K562 (cell line): ENCODE measurements at regions not wholly inside any gene's neighbourhood (a gene's known extent, or its start where the extent isn't known, plus 50 kb on each side); places are given as distances from the start of the nearest gene placed in this dataset.

Source experiments
- ARID3A ChIP-seq: IDR thresholded peaks from 2 replicates; pipeline ENCODE4 v1.6.1; 2012; ENCODE audit warnings: low read depth, low read length, improper control_type of control experiment, borderline replicate concordance
- ATF7 ChIP-seq: fragments of 450-650 bp; IDR thresholded peaks from 2 replicates; pipeline ENCODE4 v1.7.1; 2014; ENCODE audit warnings: mild to moderate bottlenecking, moderate library complexity
- BCL6 ChIP-seq: fragments of 250-450 bp; sonication (Bioruptor Pico); IDR thresholded peaks from 2 replicates; pipeline ENCODE4 v1.4.0; 2020
- CSDE1 ChIP-seq, 2 experiments: fragments of 450-650 bp; IDR thresholded peaks; 2 replicates each; pipeline ENCODE4 v1.6.1; 2016; ENCODE audit warnings: mild to moderate bottlenecking in 1 of 2
- HLTF ChIP-seq: fragments of 450-650 bp; IDR thresholded peaks from 2 replicates; pipeline ENCODE4 v1.6.1; 2016
- MAX ChIP-seq: sonication (generic); formaldehyde crosslinking; IDR thresholded peaks from 2 replicates; pipeline ENCODE4 v1.9.0; 2022; ENCODE audit warnings: mild to moderate bottlenecking, missing genetic modification reagents
- NCOR1 ChIP-seq: fragments of 450-650 bp; IDR thresholded peaks from 2 replicates; pipeline ENCODE4 v1.6.1; 2016; ENCODE audit warnings: mild to moderate bottlenecking, moderate library complexity
- NR2C2 ChIP-seq, 2 experiments: fragments of 200-800 bp in 1 of 2; sonication (Bioruptor generic) in 1 of 2; sonication (generic) in 1 of 2; formaldehyde crosslinking in 1 of 2; IDR thresholded peaks; 2 replicates each; pipeline versions ENCODE4 v1.6.1 to v1.8.0; 2016 to 2022; ENCODE audit warnings: mild to moderate bottlenecking in 1 of 2, missing compliant biosample characterization in 1 of 2, missing genetic modification characterization in 1 of 2, missing genetic modification reagents in 1 of 2
- SUPT5H ChIP-seq: fragments of 450-650 bp; IDR thresholded peaks from 2 replicates; pipeline ENCODE4 v1.6.1; 2016
- TCF7 ChIP-seq: sonication (generic); IDR thresholded peaks from 2 replicates; pipeline ENCODE4 v1.6.1; 2016; ENCODE audit warnings: antibody characterized with exemption, borderline replicate concordance
- TEAD4 ChIP-seq, 2 experiments: sonication (generic) in 1 of 2; formaldehyde crosslinking in 1 of 2; IDR thresholded peaks; 2 replicates each; pipeline versions ENCODE4 v1.6.1 to v1.8.0; 2012 to 2022; ENCODE audit warnings: borderline replicate concordance in 1 of 2, inconsistent platforms in 1 of 2, low read length in 1 of 2, mild to moderate bottlenecking in 1 of 2, missing genetic modification reagents in 1 of 2
- UBTF ChIP-seq, 2 experiments: IDR thresholded peaks; 2 replicates each; pipeline ENCODE4 v1.6.1; 2012; ENCODE audit warnings: improper control_type of control experiment in 2 of 2, low read depth in 2 of 2, low read length in 2 of 2, borderline replicate concordance in 1 of 2
- YY1 ChIP-seq, 3 experiments: IDR thresholded peaks; 2 replicates each; pipeline ENCODE4 v1.6.1; 2011; ENCODE audit warnings: low read length in 2 of 3, mild to moderate bottlenecking in 2 of 3, moderate library complexity in 2 of 3, borderline replicate concordance in 1 of 3, control low read depth in 1 of 3, low read depth in 1 of 3; ENCODE audit not compliant: insufficient read depth in 3 of 3, insufficient replicate concordance in 2 of 3, control insufficient read depth in 1 of 3, insufficient read length in 1 of 3; ENCODE audit errors: extremely low read depth in 1 of 3
- ZFX ChIP-seq: sonication (generic); formaldehyde crosslinking; IDR thresholded peaks from 2 replicates; pipeline ENCODE4 v1.8.0; 2022; ENCODE audit warnings: mild to moderate bottlenecking, missing genetic modification reagents, moderate library complexity
- ZKSCAN8 ChIP-seq: fragments of 200-800 bp; sonication (Bioruptor generic); IDR thresholded peaks from 2 replicates; pipeline ENCODE4 v1.6.1; 2016; ENCODE audit warnings: missing genetic modification characterization, missing compliant biosample characterization
- ZNF197 ChIP-seq: fragments of 200-800 bp; sonication (Bioruptor generic); IDR thresholded peaks from 2 replicates; pipeline ENCODE4 v1.6.1; 2016; ENCODE audit warnings: low read depth, missing genetic modification characterization, missing compliant biosample characterization
- ZNF274 ChIP-seq: IDR thresholded peaks from 2 replicates; pipeline ENCODE4 v1.6.1; 2011; ENCODE audit warnings: low read depth, mild to moderate bottlenecking, low read length, moderate library complexity, borderline replicate concordance
- ZNF395 ChIP-seq: fragments of 200-800 bp; sonication (Bioruptor generic); IDR thresholded peaks from 2 replicates; pipeline ENCODE4 v1.6.1; 2017; ENCODE audit warnings: missing genetic modification characterization, missing compliant biosample characterization
- ZNF589 ChIP-seq: fragments of 200-800 bp; sonication (Bioruptor generic); IDR thresholded peaks from 2 replicates; pipeline ENCODE4 v1.6.1; 2016; ENCODE audit warnings: low read depth, missing genetic modification characterization, missing compliant biosample characterization
- ZNF668 ChIP-seq: fragments of 250-450 bp; sonication (Bioruptor Pico); IDR thresholded peaks from 2 replicates; pipeline ENCODE4 v1.8.0; 2022; ENCODE audit warnings: mild to moderate bottlenecking, inconsistent platforms

GRCh38 chr5:126680191-126680817, 79.6 kb downstream of the PHAX start (continued):
- TF ChIP-seq NR2C2 (CRISPR knock-in tag; IDR thresholded peaks at IDR 0.05): no peak
- peak; percentile 20; the same call in 1 of the 2 replicates for TF ChIP-seq NR2C2 (tag; IDR thresholded peaks at IDR 0.05)
- 0 out of 4 replicates have a peak, but pooled peaks of 1 of the 2 experiments have one; percentile 14 for TF ChIP-seq CSDE1 (IDR thresholded peaks at IDR 0.05)
- TF ChIP-seq YY1 (IDR thresholded peaks at IDR 0.05; ENCODE audit: borderline replicate concordance in 1 of 3, control insufficient read depth in 1 of 3, extremely low read depth in 1 of 3, insufficient read depth in 3 of 3, insufficient read length in 1 of 3, insufficient replicate concordance in 2 of 3, low read depth in 1 of 3, low read length in 2 of 3): peak in 1 of 3 experiments; percentile 34
- TF ChIP-seq HLTF: no peak
- no peak for TF ChIP-seq ZNF589 (CRISPR knock-in tag)
- TF ChIP-seq TCF7: no peak; the same call in 1 of the 2 replicates
- peak; percentile 45; the same call in 1 of the 2 replicates for TF ChIP-seq ZKSCAN8
- TF ChIP-seq ATF7: peak; percentile 35; the same call in 1 of the 2 replicates
- no peak for TF ChIP-seq ZNF274
- TF ChIP-seq ZNF197: no peak
- TF ChIP-seq NCOR1: peak; percentile 25; the same call in 1 of the 2 replicates
- no peak for TF ChIP-seq MAX
- TF ChIP-seq ZNF668 (CRISPR knock-in tag): no peak
- 0 out of 2 replicates have a peak, but pooled peaks have one; percentile 48 for TF ChIP-seq ARID3A
- peak in 1 of 2 experiments; percentile 61; a peak in 1 of 4 replicates for TF ChIP-seq UBTF (IDR thresholded peaks at IDR 0.05; ENCODE audit: borderline replicate concordance in 1 of 2, low read depth in 2 of 2, low read length in 2 of 2)
- TF ChIP-seq BCL6 (CRISPR knock-in tag): no peak
- TF ChIP-seq ZFX (CRISPR knock-in tag): peak; percentile 10; the same call in 1 of the 2 replicates
- TF ChIP-seq ZNF395: no peak
- TF ChIP-seq SUPT5H: peak; percentile 66
- peak; percentile 53; the same call in 1 of the 2 replicates for TF ChIP-seq TEAD4 (IDR thresholded peaks at IDR 0.05; ENCODE audit: low read length)
- TF ChIP-seq TEAD4 (CRISPR knock-in tag; IDR thresholded peaks at IDR 0.05; ENCODE audit: borderline replicate concordance): no peak
